ENCODE measurements at regions not wholly inside any gene's neighbourhood (a gene's known extent, or its start where the extent isn't known, plus 50 kb on each side); places are given as distances from the start of the nearest gene placed in this dataset.

DNA sequence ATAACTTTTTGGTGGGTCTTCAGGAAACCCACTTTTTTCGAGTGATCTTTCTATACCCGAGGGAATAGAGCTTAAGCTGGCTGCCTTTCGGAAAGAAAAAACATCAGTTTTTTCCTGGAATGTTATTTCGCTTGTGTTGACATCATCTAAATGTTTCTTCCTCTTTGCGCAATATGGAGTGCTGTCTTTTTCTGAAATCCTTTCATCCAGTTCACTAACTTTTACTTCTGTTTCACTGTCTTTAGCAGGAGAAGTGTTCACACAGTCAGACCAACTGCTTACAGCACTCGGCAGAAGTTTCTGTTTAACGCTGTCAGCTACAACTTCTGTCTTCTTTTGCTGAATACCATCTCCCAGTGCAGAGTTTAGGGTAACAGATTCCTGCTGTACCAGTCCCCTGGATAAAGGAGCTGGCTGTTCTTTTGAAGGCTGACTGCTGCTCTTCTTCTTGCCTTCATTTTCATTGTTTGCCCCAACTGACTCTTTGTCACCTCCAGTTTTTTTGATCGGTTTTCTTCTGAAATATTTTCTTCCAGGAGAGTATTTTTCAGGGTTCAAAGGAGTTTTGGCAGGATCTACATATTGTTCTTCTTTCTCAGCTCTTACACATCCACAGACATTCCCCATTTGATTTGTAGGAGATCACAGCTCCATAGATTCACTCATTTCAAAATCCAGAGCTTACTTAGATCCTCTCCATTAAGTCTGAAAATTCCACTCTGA is 50.0 kb upstream of the DST start:
- peak in 1 of 2 experiments; percentile 37 for DNase-seq (ENCODE audit: low read depth in 1 of 2, low spot score in 1 of 2)
- in situ Hi-C loops (cut with HindIII; ENCODE audit: low pct_unique_long_range_greater_than_20kb, low sequenced_read_pairs) = no loop called here
- no peak for TF ChIP-seq JUND (IDR thresholded peaks at IDR 0.05; ENCODE audit: low read depth)

Data from T47D (cell line).